ENCODE measurements at regions not wholly inside any gene's neighbourhood (a gene's known extent, or its start where the extent isn't known, plus 50 kb on each side); places are given as distances from the start of the nearest gene placed in this dataset.

GRCh38 chr5:98258939-98259338, 514.5 kb upstream of the RGMB start:
- TF ChIP-seq, protein P1, sequence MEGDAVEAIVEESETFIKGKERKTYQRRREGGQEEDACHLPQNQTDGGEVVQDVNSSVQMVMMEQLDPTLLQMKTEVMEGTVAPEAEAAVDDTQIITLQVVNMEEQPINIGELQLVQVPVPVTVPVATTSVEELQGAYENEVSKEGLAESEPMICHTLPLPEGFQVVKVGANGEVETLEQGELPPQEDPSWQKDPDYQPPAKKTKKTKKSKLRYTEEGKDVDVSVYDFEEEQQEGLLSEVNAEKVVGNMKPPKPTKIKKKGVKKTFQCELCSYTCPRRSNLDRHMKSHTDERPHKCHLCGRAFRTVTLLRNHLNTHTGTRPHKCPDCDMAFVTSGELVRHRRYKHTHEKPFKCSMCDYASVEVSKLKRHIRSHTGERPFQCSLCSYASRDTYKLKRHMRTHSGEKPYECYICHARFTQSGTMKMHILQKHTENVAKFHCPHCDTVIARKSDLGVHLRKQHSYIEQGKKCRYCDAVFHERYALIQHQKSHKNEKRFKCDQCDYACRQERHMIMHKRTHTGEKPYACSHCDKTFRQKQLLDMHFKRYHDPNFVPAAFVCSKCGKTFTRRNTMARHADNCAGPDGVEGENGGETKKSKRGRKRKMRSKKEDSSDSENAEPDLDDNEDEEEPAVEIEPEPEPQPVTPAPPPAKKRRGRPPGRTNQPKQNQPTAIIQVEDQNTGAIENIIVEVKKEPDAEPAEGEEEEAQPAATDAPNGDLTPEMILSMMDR (IDR thresholded peaks at IDR 0.05): no peak
- TF ChIP-seq POLR2A (IDR thresholded peaks at IDR 0.05): no peak

Measured in uterus (tissue), 2 donors.